Stomach (tissue), 8 donors: ENCODE measurements at regions not wholly inside any gene's neighbourhood (a gene's known extent, or its start where the extent isn't known, plus 50 kb on each side); places are given as distances from the start of the nearest gene placed in this dataset.

Experiments
- DNase-seq, 2 donors: peaks; one replicate each; pipeline versions ENCODE4 v3.0.0 to v3.0.0-alpha.2; 2013 to 2019
- H3K27ac ChIP-seq, 5 donors: fragments of 200-600 bp in 4 of 5; sonication (generic) in 4 of 5; one replicate each; pipeline ENCODE4 v1.5.1; 2013 to 2019; ENCODE audit warnings: mild to moderate bottlenecking in 1 of 5, moderate library complexity in 1 of 5
- H3K27me3 ChIP-seq, 3 donors: fragments of 200-600 bp; sonication (generic); one replicate each; pipeline ENCODE4 v1.5.1; 2017 to 2019; ENCODE audit warnings: mixed run types in 1 of 3
- H3K36me3 ChIP-seq, 4 donors: fragments of 200-600 bp; sonication (generic); 1 replicate in 3 of 4; 2 replicates in 1 of 4; pipeline ENCODE4 v1.5.1; 2016 to 2019
- H3K4me1 ChIP-seq, 4 donors: fragments of 200-600 bp; sonication (generic); one replicate each; pipeline ENCODE4 v1.5.1; 2016 to 2019
- H3K4me3 ChIP-seq, 4 donors: fragments of 200-600 bp; sonication (generic) in 3 of 4; one replicate each; pipeline ENCODE4 v1.5.1; 2016 to 2019; ENCODE audit warnings: mild to moderate bottlenecking in 1 of 4
- H3K9me3 ChIP-seq, 4 donors: fragments of 200-600 bp; sonication (generic); one replicate each; pipeline ENCODE4 v1.5.1; 2016 to 2019
- CTCF ChIP-seq, 7 experiments: fragments of 450-650 bp in 4 of 7; fragments of 200-600 bp in 3 of 7; sonication (generic) in 3 of 7; IDR thresholded peaks; one replicate each; pipeline ENCODE4 v1.5.1; 2016 to 2019; ENCODE audit warnings: antibody characterized with exemption in 7 of 7, control low read depth in 2 of 7, mild to moderate bottlenecking in 1 of 7
- EP300 ChIP-seq: sonication (generic); formaldehyde crosslinking; IDR thresholded peaks from one replicate; pipeline ENCODE4 v1.6.1; 2017; ENCODE audit warnings: antibody characterized with exemption
- POLR2A ChIP-seq, 4 donors: fragments of 450-650 bp; IDR thresholded peaks; one replicate each; pipeline ENCODE4 v1.6.1; 2016; ENCODE audit warnings: antibody characterized with exemption in 4 of 4, control low read depth in 2 of 4, mild to moderate bottlenecking in 1 of 4, moderate library complexity in 1 of 4
- POLR2AphosphoS5 ChIP-seq, 3 donors: sonication (generic); formaldehyde crosslinking; IDR thresholded peaks; one replicate each; pipeline ENCODE4 v1.6.1; 2016; ENCODE audit warnings: antibody characterized with exemption in 3 of 3
- WGBS, 5 donors: extraction: QIAGEN DNeasy Blood & Tissue Kit in 3 of 5; methylation state at CpG; one replicate each; pipeline versions ENCODE4 v1.1.5 to v1.1.7; 2013 to 2018; 5-methylcytosine and 5-hydroxymethylcytosine counted together
- intact Hi-C: fragments of 100-400 bp; cut with DNase I; formaldehyde crosslinking; loops from one replicate; pipeline ENCODE4 v1.15.1; 2023; ENCODE audit warnings: low total_unique reads
- donor health status: healthy with polysubstance abuse.
- donor health status: Bipolar disorder and iron deficiency.
- donor health status: healthy.

GRCh38 chr18:57895182-57895581 lies 92.1 kb upstream of the ATP8B1 start:
- Histone ChIP-seq H3K27me3 (no peaks in the 10 kb centered on the region), H3K27ac (no peak overlapping the region), H3K36me3 (no peaks in the 10 kb centered on the region), H3K4me1 (no peaks in the 10 kb centered on the region), H3K4me3 (no peak overlapping the region), H3K9me3 (no peaks in the 10 kb centered on the region)
- 81 to 86% (median 85%) methylated on average over 9 of the region's 9 CpGs for WGBS, 5 donors
- no peak for TF ChIP-seq POLR2A (IDR thresholded peaks at IDR 0.05)
- no peak for TF ChIP-seq EP300
- TF ChIP-seq CTCF (IDR thresholded peaks at IDR 0.05), result no peak
- TF ChIP-seq POLR2AphosphoS5 (IDR thresholded peaks at IDR 0.05), result no peak
- intact Hi-C loops, result no loop called here
- no peak for DNase-seq

GRCh38 chr18:57891707-57892391 lies 88.7 kb upstream of the ATP8B1 start:
- TF ChIP-seq EP300, result no peak
- TF ChIP-seq POLR2A (IDR thresholded peaks at IDR 0.05), result no peak
- TF ChIP-seq CTCF (IDR thresholded peaks at IDR 0.05), result no peak
- no peak for TF ChIP-seq POLR2AphosphoS5 (IDR thresholded peaks at IDR 0.05)
- Histone ChIP-seq H3K9me3 (peaks cover 0 to 11% (median 4%) of the 10 kb centered on the region in 4 donors), H3K27ac (no peak overlapping the region), H3K4me1 (no peaks in the 10 kb centered on the region), H3K4me3 (no peak overlapping the region), H3K27me3 (no peaks in the 10 kb centered on the region), H3K36me3 (no peaks in the 10 kb centered on the region)
- DNase-seq, result no peak
- 73 to 82% (median 77%) methylated on average over 2 of the region's 2 CpGs for WGBS, 5 donors
- intact Hi-C loops, result no loop called here

GRCh38 chr18:57890266-57890665 lies 87.2 kb upstream of the ATP8B1 start:
- H3K36me3 ChIP-seq, result no peaks in the 10 kb centered on the region
- peaks cover 0 to 11% (median 4%) of the 10 kb centered on the region in 4 donors for H3K9me3 ChIP-seq
- H3K4me3 ChIP-seq, result no peak overlapping the region
- WGBS, 5 donors, result 74 to 88% (median 82%) methylated on average over 3 of the region's 3 CpGs
- DNase-seq, result no peak
- intact Hi-C loops, result no loop called here
- TF ChIP-seq POLR2AphosphoS5 (IDR thresholded peaks at IDR 0.05) (no peak), CTCF (IDR thresholded peaks at IDR 0.05) (no peak), EP300 (no peak), POLR2A (IDR thresholded peaks at IDR 0.05) (no peak)
- no peaks in the 10 kb centered on the region for H3K27me3 ChIP-seq
- H3K27ac ChIP-seq, result no peak overlapping the region
- no peaks in the 10 kb centered on the region for H3K4me1 ChIP-seq

GRCh38 chr18:57889841-57890240 lies 86.7 kb upstream of the ATP8B1 start:
- TF ChIP-seq CTCF (IDR thresholded peaks at IDR 0.05) (no peak), POLR2A (IDR thresholded peaks at IDR 0.05) (no peak), EP300 (no peak), POLR2AphosphoS5 (IDR thresholded peaks at IDR 0.05) (no peak)
- intact Hi-C loops, result no loop called here

More at GRCh38 chr18:57889841-57890240, 86.7 kb upstream of the ATP8B1 start:
- DNase-seq, result no peak
- no peaks in the 10 kb centered on the region for H3K4me1 ChIP-seq
- H3K27me3 ChIP-seq, result no peaks in the 10 kb centered on the region
- 85 to 94% (median 90%) methylated on average over 1 of the region's 1 CpG for WGBS, 5 donors
- peaks cover 0 to 11% (median 4%) of the 10 kb centered on the region in 4 donors for H3K9me3 ChIP-seq
- no peak overlapping the region for H3K27ac ChIP-seq
- H3K36me3 ChIP-seq, result no peaks in the 10 kb centered on the region
- H3K4me3 ChIP-seq, result no peak overlapping the region
